Neutrophil (primary cell): ENCODE measurements at regions not wholly inside any gene's neighbourhood (a gene's known extent, or its start where the extent isn't known, plus 50 kb on each side); places are given as distances from the start of the nearest gene placed in this dataset.
"Not testable (repeated sequence)": the region's sequence is repeated elsewhere in the genome, so short reads cannot be mapped to it uniquely, and the experiment has no call there.

ENCODE experiments used
- H3K27ac ChIP-seq: fragments of 200-600 bp; sonication (generic); 2 replicates; pipeline ENCODE4 v1.5.1; 2016; ENCODE audit warnings: mild to moderate bottlenecking, moderate library complexity
- H3K27me3 ChIP-seq: fragments of 200-600 bp; sonication (generic); 2 replicates; pipeline ENCODE4 v1.6.0; 2016; ENCODE audit warnings: mild to moderate bottlenecking
- H3K36me3 ChIP-seq: fragments of 200-600 bp; sonication (generic); 2 replicates; pipeline ENCODE4 v1.5.1; 2017
- H3K4me1 ChIP-seq, 2 experiments: fragments of 200-600 bp in 1 of 2; sonication (generic) in 1 of 2; 1 replicate in 1 of 2; 2 replicates in 1 of 2; pipeline versions ENCODE4 v1.5.1 to v1.6.1; 2013 to 2016; ENCODE audit warnings: low read depth in 1 of 2, low read length in 1 of 2, mild to moderate bottlenecking in 1 of 2, moderate library complexity in 1 of 2; ENCODE audit not compliant: control insufficient read depth in 1 of 2, insufficient read depth in 1 of 2
- H3K4me3 ChIP-seq, 2 experiments: fragments of 200-600 bp in 1 of 2; sonication (generic) in 1 of 2; 1 replicate in 1 of 2; 2 replicates in 1 of 2; pipeline ENCODE4 v1.5.1; 2013 to 2016; ENCODE audit warnings: low read depth in 1 of 2, low read length in 1 of 2, mild to moderate bottlenecking in 1 of 2, moderate library complexity in 1 of 2
- H3K9me3 ChIP-seq: fragments of 200-600 bp; sonication (generic); 2 replicates; pipeline ENCODE4 v1.5.1; 2016
- CTCF ChIP-seq: fragments of 200-600 bp; sonication (generic); IDR thresholded peaks from 2 replicates; pipeline ENCODE4 v1.5.1; 2016; ENCODE audit warnings: antibody characterized with exemption

- no peaks in the 10 kb centered on the region for H3K36me3 ChIP-seq
These were observed 403.5 kb upstream of the ST8SIA4 start for GRCh38 chr5:101306391-101307137.

GRCh38 chr5:101296477-101296876 lies 393.4 kb upstream of the ST8SIA4 start:
- TF ChIP-seq CTCF, result no peak
- no peaks in the 10 kb centered on the region for H3K4me1 ChIP-seq
- H3K4me3 ChIP-seq, result no peak overlapping the region
- H3K27me3 ChIP-seq, result no peaks in the 10 kb centered on the region
- H3K27ac ChIP-seq, result no peak overlapping the region
- H3K9me3 ChIP-seq, result no peaks in the 10 kb centered on the region
- H3K36me3 ChIP-seq, result no peaks in the 10 kb centered on the region

More at GRCh38 chr5:101306391-101307137, 403.5 kb upstream of the ST8SIA4 start:
- Histone ChIP-seq H3K9me3 (no peaks in the 10 kb centered on the region), H3K4me1 (no peaks in the 10 kb centered on the region), H3K27me3 (no peaks in the 10 kb centered on the region), H3K4me3 (no peak overlapping the region), H3K27ac (no peak overlapping the region)
- TF ChIP-seq CTCF, result no peak

GRCh38 chr5:101292199-101292598 lies 389.1 kb upstream of the ST8SIA4 start:
- Histone ChIP-seq H3K27me3 (no peaks in the 10 kb centered on the region), H3K4me1 (no peaks in the 10 kb centered on the region), H3K4me3 (no peak overlapping the region), H3K27ac (no peak overlapping the region), H3K9me3 (no peaks in the 10 kb centered on the region), H3K36me3 (no peaks in the 10 kb centered on the region)
- no peak for TF ChIP-seq CTCF

- not testable (repeated sequence) for H3K9me3 ChIP-seq, H3K27ac ChIP-seq, H3K36me3 ChIP-seq, H3K4me1 ChIP-seq, H3K4me3 ChIP-seq, H3K27me3 ChIP-seq
These were observed 387.7 kb upstream of the ST8SIA4 start for GRCh38 chr5:101290761-101291160.

GRCh38 chr5:101288633-101289032 lies 385.6 kb upstream of the ST8SIA4 start:
- H3K4me1 ChIP-seq, result no peaks in the 10 kb centered on the region
- H3K27ac ChIP-seq, result no peak overlapping the region
- H3K36me3 ChIP-seq, result no peaks in the 10 kb centered on the region
- H3K4me3 ChIP-seq, result no peak overlapping the region
- TF ChIP-seq CTCF, result no peak
- H3K27me3 ChIP-seq, result no peaks in the 10 kb centered on the region
- no peaks in the 10 kb centered on the region for H3K9me3 ChIP-seq

- Histone ChIP-seq H3K27ac (no peak overlapping the region), H3K36me3 (no peaks in the 10 kb centered on the region), H3K9me3 (no peaks in the 10 kb centered on the region), H3K27me3 (no peaks in the 10 kb centered on the region), H3K4me3 (no peak overlapping the region), H3K4me1 (no peaks in the 10 kb centered on the region)
- no peak for TF ChIP-seq CTCF
These were observed 381.8 kb upstream of the ST8SIA4 start for GRCh38 chr5:101284736-101285375.

- not testable (repeated sequence) for H3K9me3 ChIP-seq, H3K27ac ChIP-seq, H3K4me1 ChIP-seq, H3K4me3 ChIP-seq, H3K36me3 ChIP-seq, H3K27me3 ChIP-seq
These were observed 380.9 kb upstream of the ST8SIA4 start for GRCh38 chr5:101283938-101284337.
